HepG2 (cell line): ENCODE measurements at regions not wholly inside any gene's neighbourhood (a gene's known extent, or its start where the extent isn't known, plus 50 kb on each side); places are given as distances from the start of the nearest gene placed in this dataset.

Experiments used
- SCMH1 ChIP-seq: sonication (generic); formaldehyde crosslinking; IDR thresholded peaks from 2 replicates; pipeline ENCODE4 v1.9.0; 2021; ENCODE audit warnings: missing genetic modification reagents, mild to moderate bottlenecking, borderline replicate concordance
- SNAI1 ChIP-seq: sonication (generic); formaldehyde crosslinking; IDR thresholded peaks from 2 replicates; pipeline ENCODE4 v1.5.0; 2020; ENCODE audit warnings: mild to moderate bottlenecking, missing genetic modification reagents, borderline replicate concordance
- TCF7 ChIP-seq: sonication (generic); IDR thresholded peaks from 2 replicates; pipeline ENCODE4 v1.6.1; 2016; ENCODE audit warnings: antibody characterized with exemption, low read depth
- TF ChIP-seq, protein P1 (sequence below): sonication (generic); formaldehyde crosslinking; IDR thresholded peaks from 2 replicates; pipeline ENCODE4 v1.5.0; 2020; ENCODE audit warnings: mild to moderate bottlenecking, missing genetic modification reagents, moderate library complexity
- TF ChIP-seq, protein P2 (sequence below): IDR thresholded peaks from 2 replicates; pipeline ENCODE4 v1.6.1; 2018; ENCODE audit warnings: missing genetic modification reagents, mild to moderate bottlenecking, missing compliant biosample characterization

DNA sequence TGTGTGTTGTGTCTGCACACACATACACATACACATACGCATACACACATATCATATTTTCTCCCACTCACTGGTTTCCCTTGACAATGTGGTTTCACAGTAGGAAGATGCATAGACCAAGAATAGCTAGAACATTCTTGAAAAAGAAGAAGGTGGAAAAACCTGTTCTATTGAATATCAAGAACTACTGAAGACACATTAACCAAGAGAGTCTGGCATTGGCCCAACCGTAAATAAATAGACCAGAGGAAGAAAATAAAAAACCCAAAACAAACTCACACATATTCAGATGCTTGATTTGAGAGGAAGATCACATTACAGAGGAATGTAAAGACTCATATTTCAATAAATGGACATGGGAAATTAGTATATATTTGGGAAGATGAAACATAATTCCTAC is 311.3 kb downstream of the FOXG1 start:
- TF ChIP-seq SCMH1 (no peak), TCF7 (no peak), SNAI1 (CRISPR knock-in tag) (no peak)
- TF ChIP-seq, protein P1, sequence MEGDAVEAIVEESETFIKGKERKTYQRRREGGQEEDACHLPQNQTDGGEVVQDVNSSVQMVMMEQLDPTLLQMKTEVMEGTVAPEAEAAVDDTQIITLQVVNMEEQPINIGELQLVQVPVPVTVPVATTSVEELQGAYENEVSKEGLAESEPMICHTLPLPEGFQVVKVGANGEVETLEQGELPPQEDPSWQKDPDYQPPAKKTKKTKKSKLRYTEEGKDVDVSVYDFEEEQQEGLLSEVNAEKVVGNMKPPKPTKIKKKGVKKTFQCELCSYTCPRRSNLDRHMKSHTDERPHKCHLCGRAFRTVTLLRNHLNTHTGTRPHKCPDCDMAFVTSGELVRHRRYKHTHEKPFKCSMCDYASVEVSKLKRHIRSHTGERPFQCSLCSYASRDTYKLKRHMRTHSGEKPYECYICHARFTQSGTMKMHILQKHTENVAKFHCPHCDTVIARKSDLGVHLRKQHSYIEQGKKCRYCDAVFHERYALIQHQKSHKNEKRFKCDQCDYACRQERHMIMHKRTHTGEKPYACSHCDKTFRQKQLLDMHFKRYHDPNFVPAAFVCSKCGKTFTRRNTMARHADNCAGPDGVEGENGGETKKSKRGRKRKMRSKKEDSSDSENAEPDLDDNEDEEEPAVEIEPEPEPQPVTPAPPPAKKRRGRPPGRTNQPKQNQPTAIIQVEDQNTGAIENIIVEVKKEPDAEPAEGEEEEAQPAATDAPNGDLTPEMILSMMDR (CRISPR knock-in tag) = no peak
- TF ChIP-seq, protein P2, sequence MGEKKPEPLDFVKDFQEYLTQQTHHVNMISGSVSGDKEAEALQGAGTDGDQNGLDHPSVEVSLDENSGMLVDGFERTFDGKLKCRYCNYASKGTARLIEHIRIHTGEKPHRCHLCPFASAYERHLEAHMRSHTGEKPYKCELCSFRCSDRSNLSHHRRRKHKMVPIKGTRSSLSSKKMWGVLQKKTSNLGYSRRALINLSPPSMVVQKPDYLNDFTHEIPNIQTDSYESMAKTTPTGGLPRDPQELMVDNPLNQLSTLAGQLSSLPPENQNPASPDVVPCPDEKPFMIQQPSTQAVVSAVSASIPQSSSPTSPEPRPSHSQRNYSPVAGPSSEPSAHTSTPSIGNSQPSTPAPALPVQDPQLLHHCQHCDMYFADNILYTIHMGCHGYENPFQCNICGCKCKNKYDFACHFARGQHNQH (CRISPR knock-in tag) = no peak
